Transverse colon (tissue), 4 donors: ENCODE measurements at regions not wholly inside any gene's neighbourhood (a gene's known extent, or its start where the extent isn't known, plus 50 kb on each side); places are given as distances from the start of the nearest gene placed in this dataset.

Experiments used
- CTCF ChIP-seq, 5 experiments: fragments of 200-600 bp in 3 of 5; fragments of 450-650 bp in 2 of 5; sonication (generic) in 3 of 5; IDR thresholded peaks; 1 replicate in 2 of 5; 2 replicates in 3 of 5; pipeline ENCODE4 v1.5.1; 2016 to 2017; ENCODE audit warnings: antibody characterized with exemption in 5 of 5, inconsistent platforms in 3 of 5, mild to moderate bottlenecking in 2 of 5, moderate library complexity in 1 of 5
- EP300 ChIP-seq: sonication (generic); formaldehyde crosslinking; IDR thresholded peaks from one replicate; pipeline ENCODE4 v1.6.1; 2017; ENCODE audit warnings: antibody characterized with exemption, low read depth
- POLR2A ChIP-seq: fragments of 450-650 bp; IDR thresholded peaks from one replicate; pipeline ENCODE4 v1.6.1; 2016; ENCODE audit warnings: antibody characterized with exemption, mild to moderate bottlenecking, moderate library complexity
- POLR2AphosphoS5 ChIP-seq, 3 donors: sonication (generic); formaldehyde crosslinking; IDR thresholded peaks; one replicate each; pipeline ENCODE4 v1.6.1; 2016; ENCODE audit warnings: antibody characterized with exemption in 3 of 3

- no peak for TF ChIP-seq POLR2A
- no peak for TF ChIP-seq CTCF (IDR thresholded peaks at IDR 0.05)
- TF ChIP-seq EP300 = no peak
- no peak for TF ChIP-seq POLR2AphosphoS5 (IDR thresholded peaks at IDR 0.05)
Measured at GRCh38 chr13:23105051-23105450, 75.7 kb upstream of the SGCG start.
